Panc1 (cell line): ENCODE measurements at regions not wholly inside any gene's neighbourhood (a gene's known extent, or its start where the extent isn't known, plus 50 kb on each side); places are given as distances from the start of the nearest gene placed in this dataset.

Source experiments
- POLR2AphosphoS5 ChIP-seq: IDR thresholded peaks from 2 replicates; pipeline ENCODE4 v1.6.1; 2012; ENCODE audit warnings: mild to moderate bottlenecking, low read depth, low read length, moderate library complexity
- TF ChIP-seq, protein P1 (sequence below): fragments of 450-650 bp; IDR thresholded peaks from 2 replicates; pipeline ENCODE4 v1.5.1; 2017; ENCODE audit warnings: mild to moderate bottlenecking

DNA sequence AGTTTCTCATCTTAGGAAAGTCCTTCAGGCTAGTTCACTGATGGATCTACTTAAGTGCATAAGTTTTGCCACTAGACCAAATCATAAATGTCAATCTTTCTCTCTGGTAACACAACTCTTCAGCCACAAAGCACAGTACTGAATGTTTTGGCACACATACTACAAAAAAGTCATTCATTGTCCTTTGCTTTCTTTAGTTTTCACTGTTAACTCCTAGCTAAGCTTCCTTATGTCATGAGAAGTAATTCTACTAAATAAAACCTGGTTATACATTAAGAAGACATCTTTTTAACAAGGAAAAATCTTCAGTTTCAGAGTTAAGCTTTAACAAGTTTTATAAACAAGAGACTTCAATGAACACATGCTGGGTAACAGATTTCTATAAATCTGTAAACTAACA, 379.2 kb upstream of the NFIA start:
- TF ChIP-seq, protein P1, sequence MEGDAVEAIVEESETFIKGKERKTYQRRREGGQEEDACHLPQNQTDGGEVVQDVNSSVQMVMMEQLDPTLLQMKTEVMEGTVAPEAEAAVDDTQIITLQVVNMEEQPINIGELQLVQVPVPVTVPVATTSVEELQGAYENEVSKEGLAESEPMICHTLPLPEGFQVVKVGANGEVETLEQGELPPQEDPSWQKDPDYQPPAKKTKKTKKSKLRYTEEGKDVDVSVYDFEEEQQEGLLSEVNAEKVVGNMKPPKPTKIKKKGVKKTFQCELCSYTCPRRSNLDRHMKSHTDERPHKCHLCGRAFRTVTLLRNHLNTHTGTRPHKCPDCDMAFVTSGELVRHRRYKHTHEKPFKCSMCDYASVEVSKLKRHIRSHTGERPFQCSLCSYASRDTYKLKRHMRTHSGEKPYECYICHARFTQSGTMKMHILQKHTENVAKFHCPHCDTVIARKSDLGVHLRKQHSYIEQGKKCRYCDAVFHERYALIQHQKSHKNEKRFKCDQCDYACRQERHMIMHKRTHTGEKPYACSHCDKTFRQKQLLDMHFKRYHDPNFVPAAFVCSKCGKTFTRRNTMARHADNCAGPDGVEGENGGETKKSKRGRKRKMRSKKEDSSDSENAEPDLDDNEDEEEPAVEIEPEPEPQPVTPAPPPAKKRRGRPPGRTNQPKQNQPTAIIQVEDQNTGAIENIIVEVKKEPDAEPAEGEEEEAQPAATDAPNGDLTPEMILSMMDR = no peak
- no peak for TF ChIP-seq POLR2AphosphoS5
